ENCODE measurements at regions not wholly inside any gene's neighbourhood (a gene's known extent, or its start where the extent isn't known, plus 50 kb on each side); places are given as distances from the start of the nearest gene placed in this dataset.
A peak's percentile ranks its signal among the peaks of the same experiment; 100 is the strongest.
"Not testable (repeated sequence)": the region's sequence is repeated elsewhere in the genome, so short reads cannot be mapped to it uniquely, and the experiment has no call there.

DNA sequence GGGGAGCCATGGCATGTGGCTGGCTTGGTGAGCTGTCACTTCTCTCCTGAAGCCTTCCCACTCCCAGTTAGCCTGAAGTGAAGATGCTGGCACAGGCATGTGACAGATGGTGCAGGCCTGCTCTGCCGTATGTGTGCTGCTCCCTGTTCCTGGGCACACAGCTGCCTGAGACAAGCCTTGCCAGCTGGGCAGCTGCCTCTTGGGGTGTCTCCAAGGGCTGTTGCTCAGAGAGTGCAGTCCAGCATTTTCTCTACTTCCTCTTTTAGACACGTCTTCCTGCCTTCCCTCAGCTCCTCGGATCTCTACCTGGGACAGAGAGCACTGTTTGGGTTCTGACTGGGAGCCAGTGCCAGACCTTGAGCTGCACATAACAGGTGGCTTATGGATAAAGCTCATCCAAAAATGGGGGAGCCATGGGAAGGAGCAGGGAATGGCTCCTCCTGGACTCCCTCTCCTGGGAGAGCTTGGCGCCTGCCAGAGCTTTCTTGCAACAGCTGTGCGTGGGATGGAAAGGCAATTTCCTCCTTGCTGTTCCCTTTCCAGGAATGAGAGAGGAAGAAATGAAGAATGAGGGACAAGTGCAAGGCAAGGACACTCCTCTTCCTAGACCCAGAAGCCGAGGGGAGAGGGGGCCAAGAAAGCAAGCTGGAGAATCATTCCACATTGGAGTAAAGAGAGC, 132.9 kb downstream of the MSL3 start:
- Histone ChIP-seq H3K9me3 (ENCODE audit: control insufficient read depth, insufficient read depth, low read length) (no peaks in the 10 kb centered on the region), H3K27ac (ENCODE audit: low read depth, low read length) (no peak overlapping the region), H3K27me3 (ENCODE audit: control insufficient read depth, insufficient read depth, low read length) (peaks cover 4% of the 10 kb centered on the region), H3K4me1 (ENCODE audit: control insufficient read depth, insufficient read depth, low read length) (no peaks in the 10 kb centered on the region), H3K4me3 (ENCODE audit: low read depth, low read length) (no peak overlapping the region), H3K36me3 (ENCODE audit: control insufficient read depth, insufficient read depth, low read length) (no peaks in the 10 kb centered on the region)
- peak in 4 of 6 donors; percentile 2 to 93 (median 30) for DNase-seq (ENCODE audit: low read depth in 4 of 6, low spot score in 6 of 6)
- 45% methylated on average over 6 of the region's 6 CpGs for WGBS (ENCODE audit: insufficient coverage)

DNA sequence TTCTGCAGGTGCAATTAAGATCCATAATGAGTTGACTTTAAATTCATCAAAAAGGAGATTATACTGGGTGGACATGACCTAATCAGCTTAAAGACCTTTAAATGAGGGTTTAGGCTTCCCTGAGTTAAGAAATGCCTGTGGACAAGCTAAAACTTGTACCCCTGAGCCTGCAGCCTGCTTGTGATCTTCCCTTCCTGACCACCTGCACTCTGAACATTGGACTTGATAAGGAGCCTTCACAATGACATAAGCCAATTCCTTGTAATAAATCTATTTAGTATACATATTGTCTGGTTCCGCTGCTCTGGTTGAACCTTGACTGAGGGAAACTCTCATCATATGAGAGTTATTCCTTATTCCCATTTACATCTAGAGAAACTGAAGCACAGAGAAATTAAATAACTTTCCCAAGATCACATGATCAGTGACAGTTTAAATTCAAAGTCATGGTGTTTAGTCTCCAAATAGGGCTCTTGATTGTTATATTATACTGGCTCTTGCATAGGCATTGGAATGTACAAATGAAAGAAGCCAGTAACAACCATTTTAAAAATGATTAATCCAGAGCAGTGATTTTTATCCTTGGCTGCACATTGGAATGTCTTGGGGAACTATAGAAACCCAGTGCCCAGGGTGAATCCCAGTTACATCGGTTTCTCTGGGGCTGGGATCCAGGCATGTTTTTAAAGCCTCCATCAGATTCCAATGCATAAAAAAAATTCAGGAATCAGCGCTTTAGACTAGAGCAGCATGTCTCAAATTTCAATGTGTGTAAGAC, 136.1 kb downstream of the MSL3 start:
- H3K27ac ChIP-seq (ENCODE audit: low read depth, low read length) = no peak overlapping the region
- no peaks in the 10 kb centered on the region for H3K9me3 ChIP-seq (ENCODE audit: control insufficient read depth, insufficient read depth, low read length)
- 76% methylated on average over 2 of the region's 3 CpGs for WGBS (ENCODE audit: insufficient coverage)
- no peaks in the 10 kb centered on the region for H3K36me3 ChIP-seq (ENCODE audit: control insufficient read depth, insufficient read depth, low read length)
- peaks cover 4% of the 10 kb centered on the region for H3K27me3 ChIP-seq (ENCODE audit: control insufficient read depth, insufficient read depth, low read length)
- no peaks in the 10 kb centered on the region for H3K4me1 ChIP-seq (ENCODE audit: control insufficient read depth, insufficient read depth, low read length)
- DNase-seq (ENCODE audit: low read depth in 4 of 6, low spot score in 6 of 6) = no peak
- H3K4me3 ChIP-seq (ENCODE audit: low read depth, low read length) = no peak overlapping the region

DNA sequence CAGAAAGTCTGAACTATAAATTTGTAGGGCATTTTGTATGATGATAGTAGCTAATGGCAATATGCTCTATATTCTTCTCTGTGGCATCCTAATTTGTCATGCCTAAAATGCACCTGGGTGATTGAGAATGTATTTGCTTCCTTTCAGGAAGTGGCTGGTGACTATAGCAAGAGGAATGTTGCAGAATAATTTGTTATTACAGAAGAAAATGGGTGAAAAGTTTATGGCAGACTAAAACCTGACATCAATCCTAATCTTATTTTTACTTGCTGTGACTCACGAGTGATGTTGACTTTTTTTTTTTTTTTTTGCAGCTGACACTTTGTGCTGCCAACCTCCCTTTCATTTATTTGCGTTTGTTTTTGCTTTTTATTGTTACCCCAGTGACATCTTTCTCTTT, 141.1 kb downstream of the MSL3 start:
- H3K36me3 ChIP-seq (ENCODE audit: control insufficient read depth, insufficient read depth, low read length) = no peaks in the 10 kb centered on the region
- no peak overlapping the region for H3K27ac ChIP-seq (ENCODE audit: low read depth, low read length)
- H3K27me3 ChIP-seq (ENCODE audit: control insufficient read depth, insufficient read depth, low read length) = no peaks in the 10 kb centered on the region
- H3K9me3 ChIP-seq (ENCODE audit: control insufficient read depth, insufficient read depth, low read length) = no peaks in the 10 kb centered on the region
- no CpG with 5 or more reads among the region's 2 CpGs for WGBS (ENCODE audit: insufficient coverage)
- no peaks in the 10 kb centered on the region for H3K4me1 ChIP-seq (ENCODE audit: control insufficient read depth, insufficient read depth, low read length)
- no peak overlapping the region for H3K4me3 ChIP-seq (ENCODE audit: low read depth, low read length)
- no peak for DNase-seq (ENCODE audit: low read depth in 4 of 6, low spot score in 6 of 6)

DNA sequence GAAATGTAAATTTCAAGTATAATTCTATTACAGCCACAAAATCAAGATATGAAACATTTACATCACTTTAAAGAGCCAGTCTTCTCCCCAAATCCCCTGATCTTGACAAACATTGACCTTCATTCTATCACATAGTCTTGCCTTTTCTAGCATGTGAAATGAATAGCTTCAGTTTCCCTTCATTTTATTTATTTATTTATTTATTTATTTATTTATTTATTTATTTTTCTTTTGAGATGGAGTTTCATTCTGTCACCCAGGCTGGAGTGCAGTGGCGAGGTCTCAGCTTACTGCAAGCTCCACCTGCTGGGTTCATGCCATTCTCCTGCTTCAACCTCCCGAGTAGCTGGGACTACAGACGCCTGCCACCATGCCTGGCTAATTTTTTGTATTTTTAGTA, 147.9 kb downstream of the MSL3 start:
- not testable (repeated sequence) for H3K9me3 ChIP-seq (ENCODE audit: control insufficient read depth, insufficient read depth, low read length); DNase-seq (ENCODE audit: low read depth in 4 of 6, low spot score in 6 of 6); H3K36me3 ChIP-seq (ENCODE audit: control insufficient read depth, insufficient read depth, low read length); H3K4me1 ChIP-seq (ENCODE audit: control insufficient read depth, insufficient read depth, low read length); H3K27ac ChIP-seq (ENCODE audit: low read depth, low read length); H3K4me3 ChIP-seq (ENCODE audit: low read depth, low read length); H3K27me3 ChIP-seq (ENCODE audit: control insufficient read depth, insufficient read depth, low read length)
- 29% methylated on average over 1 of the region's 3 CpGs for WGBS (ENCODE audit: insufficient coverage)

DNA sequence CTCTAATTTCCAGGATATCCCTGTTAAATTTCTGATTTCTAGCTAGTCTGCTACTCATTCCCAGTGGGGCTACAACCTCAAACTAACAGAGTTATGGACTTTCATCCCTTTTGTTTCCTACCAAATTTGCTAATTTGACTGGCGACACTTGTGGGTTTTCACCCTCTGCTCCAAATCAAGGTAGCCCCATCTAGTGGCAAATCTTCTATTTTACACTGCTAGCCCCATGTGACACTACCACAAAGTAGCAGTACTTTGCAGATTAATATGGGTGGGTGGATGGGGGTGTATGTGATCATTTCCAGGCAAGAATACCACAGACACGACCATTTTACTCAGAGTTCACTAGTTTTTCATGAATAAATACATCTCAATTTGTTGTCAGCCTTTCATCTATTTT, 150.3 kb downstream of the MSL3 start:
- no CpG with 5 or more reads among the region's 2 CpGs for WGBS (ENCODE audit: insufficient coverage)
- Histone ChIP-seq H3K4me3 (ENCODE audit: low read depth, low read length) (no peak overlapping the region), H3K27ac (ENCODE audit: low read depth, low read length) (no peak overlapping the region), H3K36me3 (ENCODE audit: control insufficient read depth, insufficient read depth, low read length) (no peaks in the 10 kb centered on the region), H3K27me3 (ENCODE audit: control insufficient read depth, insufficient read depth, low read length) (peaks cover 2% of the 10 kb centered on the region), H3K4me1 (ENCODE audit: control insufficient read depth, insufficient read depth, low read length) (no peaks in the 10 kb centered on the region), H3K9me3 (ENCODE audit: control insufficient read depth, insufficient read depth, low read length) (no peaks in the 10 kb centered on the region)
- peak in 1 of 6 donors; percentile 1 for DNase-seq (ENCODE audit: low read depth in 4 of 6, low spot score in 6 of 6)

DNA sequence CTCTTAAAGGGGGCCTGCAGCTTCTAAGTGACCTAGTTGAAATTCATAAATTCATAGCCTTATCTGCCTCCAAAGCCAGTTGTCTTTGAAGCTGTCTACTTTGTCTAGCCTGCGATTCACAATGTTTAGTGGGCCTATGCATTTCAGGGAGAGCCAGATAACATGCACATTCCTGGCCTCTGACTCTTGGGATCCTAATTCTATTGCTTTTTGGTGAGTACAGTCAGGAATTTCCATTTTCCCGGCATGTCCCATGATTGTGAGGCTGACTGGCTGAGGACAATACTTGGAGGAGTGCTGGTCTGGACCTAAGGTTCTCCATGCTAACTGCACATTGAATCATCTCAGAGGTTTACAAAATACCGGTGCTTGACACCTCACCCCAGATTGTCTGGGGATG, 155.0 kb downstream of the MSL3 start:
- no peak overlapping the region for H3K4me3 ChIP-seq (ENCODE audit: low read depth, low read length)
- no peaks in the 10 kb centered on the region for H3K27me3 ChIP-seq (ENCODE audit: control insufficient read depth, insufficient read depth, low read length)
- H3K36me3 ChIP-seq (ENCODE audit: control insufficient read depth, insufficient read depth, low read length) = no peaks in the 10 kb centered on the region
- no peaks in the 10 kb centered on the region for H3K4me1 ChIP-seq (ENCODE audit: control insufficient read depth, insufficient read depth, low read length)
- WGBS (ENCODE audit: insufficient coverage) = 80% methylated on average over 2 of the region's 3 CpGs
- no peak for DNase-seq (ENCODE audit: low read depth in 4 of 6, low spot score in 6 of 6)
- no peaks in the 10 kb centered on the region for H3K9me3 ChIP-seq (ENCODE audit: control insufficient read depth, insufficient read depth, low read length)
- H3K27ac ChIP-seq (ENCODE audit: low read depth, low read length) = no peak overlapping the region

DNA sequence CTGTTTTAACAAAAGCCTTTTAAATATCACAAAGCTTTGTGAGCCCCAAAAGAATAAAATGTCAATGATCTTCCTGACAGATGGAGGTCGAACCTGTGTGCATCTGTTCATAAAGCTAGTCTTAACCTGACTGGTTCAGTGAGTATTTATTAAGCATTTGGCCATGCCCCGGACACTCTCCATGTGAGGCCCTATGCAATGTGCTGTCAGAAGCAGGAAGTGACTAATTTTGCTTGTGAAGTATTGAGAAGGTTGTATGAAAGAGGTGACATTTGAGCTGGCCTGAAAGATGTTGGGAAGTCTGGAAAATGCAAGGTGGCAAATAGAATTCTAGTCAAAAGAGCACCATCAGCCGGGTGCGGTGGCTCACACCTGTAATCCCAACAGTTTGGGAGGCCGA, 171.4 kb downstream of the MSL3 start:
- DNase-seq (ENCODE audit: low read depth in 4 of 6, low spot score in 6 of 6) = no peak
- H3K9me3 ChIP-seq (ENCODE audit: control insufficient read depth, insufficient read depth, low read length) = no peaks in the 10 kb centered on the region
- no peak overlapping the region for H3K4me3 ChIP-seq (ENCODE audit: low read depth, low read length)
- H3K36me3 ChIP-seq (ENCODE audit: control insufficient read depth, insufficient read depth, low read length) = no peaks in the 10 kb centered on the region
- no peaks in the 10 kb centered on the region for H3K4me1 ChIP-seq (ENCODE audit: control insufficient read depth, insufficient read depth, low read length)
- H3K27me3 ChIP-seq (ENCODE audit: control insufficient read depth, insufficient read depth, low read length) = no peaks in the 10 kb centered on the region
- WGBS (ENCODE audit: insufficient coverage) = 82% methylated on average over 5 of the region's 5 CpGs
- no peak overlapping the region for H3K27ac ChIP-seq (ENCODE audit: low read depth, low read length)

DNA sequence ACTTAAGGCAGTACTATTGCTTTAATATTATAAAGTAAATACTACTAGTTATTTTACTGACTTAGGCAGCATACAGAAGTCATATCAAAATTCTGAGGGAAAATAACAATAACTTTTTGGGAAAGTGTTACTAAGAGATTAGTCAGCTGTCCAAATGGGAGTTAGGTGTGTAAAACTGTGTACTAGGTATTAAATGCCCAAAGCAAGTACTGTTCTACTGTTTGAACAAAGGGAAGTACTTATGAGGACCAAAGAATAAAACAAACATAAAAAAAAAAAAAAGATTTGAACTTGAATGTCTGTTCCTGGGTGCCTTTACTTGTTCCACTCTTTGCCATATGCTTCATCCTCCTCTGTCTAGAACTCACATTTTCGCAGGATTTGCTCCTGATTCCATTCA, 174.4 kb downstream of the MSL3 start:
- WGBS (ENCODE audit: insufficient coverage) = 79% methylated on average over 1 of the region's 1 CpG

DNA sequence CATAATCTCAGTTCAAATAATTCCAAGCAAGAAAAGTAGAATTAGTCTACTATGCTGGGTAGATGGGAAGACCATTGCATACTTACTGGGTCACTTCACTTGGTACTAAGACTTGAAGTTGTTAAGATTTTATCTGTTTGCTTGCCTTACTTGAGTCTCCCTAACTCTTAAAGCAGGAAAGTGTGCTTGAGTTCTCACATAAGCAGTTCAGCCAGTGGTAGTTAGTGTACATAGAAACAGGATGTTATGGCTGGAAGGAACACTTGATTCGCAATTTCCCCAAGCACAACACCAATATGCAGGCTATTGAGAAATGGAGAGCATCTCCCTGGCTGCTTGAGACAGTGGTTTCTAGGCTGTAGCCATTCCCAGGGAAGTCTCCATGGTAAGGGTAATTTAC, 176.1 kb downstream of the MSL3 start:
- H3K4me3 ChIP-seq (ENCODE audit: low read depth, low read length) = no peak overlapping the region
- WGBS (ENCODE audit: insufficient coverage) = no CpG with 5 or more reads among the region's 1 CpG
- H3K4me1 ChIP-seq (ENCODE audit: control insufficient read depth, insufficient read depth, low read length) = no peaks in the 10 kb centered on the region
- no peaks in the 10 kb centered on the region for H3K36me3 ChIP-seq (ENCODE audit: control insufficient read depth, insufficient read depth, low read length)
- no peaks in the 10 kb centered on the region for H3K9me3 ChIP-seq (ENCODE audit: control insufficient read depth, insufficient read depth, low read length)
- no peaks in the 10 kb centered on the region for H3K27me3 ChIP-seq (ENCODE audit: control insufficient read depth, insufficient read depth, low read length)
- H3K27ac ChIP-seq (ENCODE audit: low read depth, low read length) = no peak overlapping the region
- DNase-seq (ENCODE audit: low read depth in 4 of 6, low spot score in 6 of 6) = no peak

More for the DNA sequence above, 174.4 kb downstream of the MSL3 start:
- Histone ChIP-seq H3K4me1 (ENCODE audit: control insufficient read depth, insufficient read depth, low read length) (no peaks in the 10 kb centered on the region), H3K27ac (ENCODE audit: low read depth, low read length) (no peak overlapping the region), H3K36me3 (ENCODE audit: control insufficient read depth, insufficient read depth, low read length) (no peaks in the 10 kb centered on the region), H3K27me3 (ENCODE audit: control insufficient read depth, insufficient read depth, low read length) (no peaks in the 10 kb centered on the region), H3K4me3 (ENCODE audit: low read depth, low read length) (no peak overlapping the region), H3K9me3 (ENCODE audit: control insufficient read depth, insufficient read depth, low read length) (no peaks in the 10 kb centered on the region)
- DNase-seq (ENCODE audit: low read depth in 4 of 6, low spot score in 6 of 6) = no peak

DNA sequence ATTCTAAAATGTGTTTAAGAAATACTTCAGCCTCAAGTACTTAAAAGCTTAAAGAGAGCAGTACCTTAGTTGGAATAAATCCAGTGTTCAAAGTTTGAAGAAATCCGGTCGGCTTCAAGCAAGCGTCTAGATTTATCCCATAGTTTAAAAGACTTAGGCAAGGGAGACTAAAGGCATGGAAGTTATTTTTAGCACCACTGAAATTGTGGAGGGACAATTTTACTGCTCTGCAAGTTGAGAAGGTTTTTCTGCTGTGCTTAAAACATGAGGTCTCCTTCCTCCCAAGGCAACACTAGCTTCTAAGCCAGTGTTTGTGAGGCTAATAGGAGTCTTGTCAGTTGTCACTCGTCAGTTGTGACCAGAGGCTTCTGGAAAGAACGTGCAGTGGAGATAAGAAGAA, 183.5 kb downstream of the MSL3 start:
- Histone ChIP-seq H3K27me3 (ENCODE audit: control insufficient read depth, insufficient read depth, low read length) (no peaks in the 10 kb centered on the region), H3K9me3 (ENCODE audit: control insufficient read depth, insufficient read depth, low read length) (no peaks in the 10 kb centered on the region), H3K4me1 (ENCODE audit: control insufficient read depth, insufficient read depth, low read length) (no peaks in the 10 kb centered on the region), H3K36me3 (ENCODE audit: control insufficient read depth, insufficient read depth, low read length) (no peaks in the 10 kb centered on the region), H3K4me3 (ENCODE audit: low read depth, low read length) (no peak overlapping the region), H3K27ac (ENCODE audit: low read depth, low read length) (no peak overlapping the region)
- 82% methylated on average over 3 of the region's 5 CpGs for WGBS (ENCODE audit: insufficient coverage)
- no peak for DNase-seq (ENCODE audit: low read depth in 4 of 6, low spot score in 6 of 6)

Data from spinal cord (tissue), 9 donors.